RWPE1 (cell line): ENCODE measurements at regions not wholly inside any gene's neighbourhood (a gene's known extent, or its start where the extent isn't known, plus 50 kb on each side); places are given as distances from the start of the nearest gene placed in this dataset.

ENCODE experiments used
- CTCF ChIA-PET: fragments of 350-600 bp; sonication (Branson Sonifier 250); formaldehyde crosslinking; extraction: SDS; loops from one replicate; lab custom pipeline; 2021; lab: Yijun Ruan, JAX
- POLR2A ChIA-PET: fragments of 400-600 bp; formaldehyde crosslinking; extraction: SDS; loops from one replicate; lab custom pipeline; 2020; ENCODE audit warnings: antibody characterized with exemption; ENCODE audit not compliant: low non-redundant PET; lab: Yijun Ruan, JAX
- DNase-seq: peaks from one replicate; pipeline ENCODE4 v3.0.0; 2012; ENCODE audit warnings: low spot score
- H3K27ac ChIP-seq: fragments of 450-650 bp; 2 replicates; pipeline ENCODE4 v1.5.1; 2017
- CTCF ChIP-seq: fragments of 450-650 bp; conservative IDR thresholded peaks from 2 replicates; pipeline ENCODE4 v1.5.1; 2017; ENCODE audit warnings: low read depth, mild to moderate bottlenecking

GRCh38 chr5:118366429-118366828 is 621.9 kb downstream of the DTWD2 start:
- H3K27ac ChIP-seq: no peak overlapping the region
- CTCF ChIA-PET: no interaction called here
- DNase-seq: no peak
- no peak for TF ChIP-seq CTCF
- POLR2A ChIA-PET: no interaction called here

- POLR2A ChIA-PET: no interaction called here
- CTCF ChIA-PET: no interaction called here
- DNase-seq: no peak
Measured at GRCh38 chr5:118365718-118366117, 622.6 kb downstream of the DTWD2 start.

DNA sequence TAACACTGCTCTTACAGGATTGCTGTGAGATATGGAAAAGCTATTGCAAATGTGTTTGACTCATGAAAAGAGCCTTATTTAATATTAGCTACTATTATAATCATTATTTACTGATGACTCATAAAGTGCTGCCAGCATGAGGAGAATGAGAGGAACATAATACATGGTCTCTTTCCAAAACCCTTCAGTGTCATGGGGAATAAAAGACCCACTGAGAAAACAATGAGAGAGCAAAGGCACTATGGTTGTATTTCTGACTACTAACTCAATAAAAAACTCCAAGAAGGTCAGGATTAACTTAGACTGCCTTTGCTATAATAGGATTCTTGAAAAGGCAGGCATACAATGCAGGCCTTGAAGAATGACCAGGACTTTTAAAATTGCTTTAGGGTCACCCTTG is 633.5 kb downstream of the DTWD2 start:
- CTCF ChIA-PET: no interaction called here
- TF ChIP-seq CTCF: no peak
- no peak overlapping the region for H3K27ac ChIP-seq
- no peak for DNase-seq
- POLR2A ChIA-PET: no interaction called here

More at GRCh38 chr5:118365718-118366117, 622.6 kb downstream of the DTWD2 start:
- no peak overlapping the region for H3K27ac ChIP-seq
- TF ChIP-seq CTCF: no peak

DNA sequence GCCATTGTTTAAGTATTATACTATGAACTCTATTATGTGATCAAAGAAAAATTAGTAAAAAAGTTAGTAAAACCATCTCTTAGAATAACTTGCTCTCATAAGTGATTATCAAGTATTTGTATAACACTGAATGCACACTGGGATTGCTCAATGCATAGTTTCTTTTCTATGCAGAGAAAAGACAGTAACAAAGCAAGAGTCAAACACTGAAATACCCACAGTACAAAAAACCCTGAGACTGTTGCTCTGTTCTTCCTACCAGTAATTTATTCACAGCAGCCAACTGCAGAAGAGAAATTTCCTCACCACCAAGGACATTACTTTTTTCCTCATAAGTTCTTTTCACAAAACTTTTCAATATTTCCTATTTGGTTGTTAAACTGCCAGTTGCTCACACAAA is 634.4 kb downstream of the DTWD2 start:
- H3K27ac ChIP-seq: no peak overlapping the region
- ChIA-PET CTCF (no interaction called here), POLR2A (no interaction called here)
- no peak for DNase-seq
- TF ChIP-seq CTCF: no peak

DNA sequence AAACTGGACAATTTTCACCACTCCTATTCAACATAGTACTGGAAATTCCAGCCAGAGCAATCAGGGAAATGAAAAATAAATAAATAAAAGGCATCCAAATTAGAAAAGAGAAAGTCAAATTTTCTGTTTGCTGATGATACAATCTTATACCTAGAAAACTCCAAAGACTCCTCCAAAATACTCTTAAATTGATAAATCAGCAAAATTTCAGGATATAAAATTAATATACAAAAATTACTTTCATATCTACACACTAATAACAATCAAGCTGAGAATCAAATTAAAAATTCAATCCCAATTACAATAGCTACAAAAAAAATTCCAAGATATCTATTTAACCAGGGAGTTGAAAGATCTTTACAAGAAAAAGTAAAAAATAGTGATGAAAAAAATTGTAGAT is 651.9 kb downstream of the DTWD2 start:
- ChIA-PET CTCF (no interaction called here), POLR2A (no interaction called here)
- no peak overlapping the region for H3K27ac ChIP-seq
- TF ChIP-seq CTCF: no peak
- no peak for DNase-seq

GRCh38 chr5:118327389-118327788 is 661.0 kb downstream of the DTWD2 start:
- CTCF ChIA-PET: no interaction called here

More at GRCh38 chr5:118327389-118327788, 661.0 kb downstream of the DTWD2 start:
- DNase-seq: no peak
- H3K27ac ChIP-seq: no peak overlapping the region
- no peak for TF ChIP-seq CTCF
- POLR2A ChIA-PET: no interaction called here
